Endodermal cell (in vitro differentiated cells): ENCODE measurements at regions not wholly inside any gene's neighbourhood (a gene's known extent, or its start where the extent isn't known, plus 50 kb on each side); places are given as distances from the start of the nearest gene placed in this dataset.

Experiments
- DNase-seq: peaks from one replicate; pipeline ENCODE4 v3.0.0-alpha.2; 2017
- H3K27ac ChIP-seq: 2 replicates; pipeline ENCODE4 v1.5.1; 2013; ENCODE audit warnings: mild to moderate bottlenecking, low read depth, low read length, moderate library complexity
- H3K27me3 ChIP-seq: 2 replicates; pipeline ENCODE4 v1.6.1; 2013; ENCODE audit warnings: mild to moderate bottlenecking, low read length, moderate library complexity; ENCODE audit not compliant: insufficient read depth, control insufficient read depth, poor library complexity, severe bottlenecking
- H3K36me3 ChIP-seq: 2 replicates; pipeline ENCODE4 v1.7.0; 2013; ENCODE audit warnings: mild to moderate bottlenecking, low read length, moderate library complexity; ENCODE audit not compliant: control insufficient read depth, insufficient read depth
- H3K4me1 ChIP-seq: one replicate; pipeline ENCODE4 v1.7.0; 2013; ENCODE audit warnings: low read length; ENCODE audit not compliant: control insufficient read depth, insufficient read depth
- H3K4me3 ChIP-seq: 2 replicates; pipeline ENCODE4 v1.5.1; 2013; ENCODE audit warnings: mild to moderate bottlenecking, low read length, moderate library complexity
- H3K9ac ChIP-seq: 2 replicates; pipeline ENCODE4 v1.6.1; 2013; ENCODE audit warnings: mild to moderate bottlenecking, low read length, moderate library complexity; ENCODE audit not compliant: poor library complexity, severe bottlenecking; ENCODE audit errors: extremely low read depth
- H3K9me3 ChIP-seq: 2 replicates; pipeline ENCODE4 v1.6.1; 2013; ENCODE audit warnings: mild to moderate bottlenecking, low read length, moderate library complexity; ENCODE audit not compliant: control insufficient read depth
- H3K27ac Mint-ChIP-seq: 2 replicates; pipeline ENCODE4 v1.8.0; 2020; ENCODE audit warnings: mixed read lengths
- H3K27me3 Mint-ChIP-seq: 2 replicates; pipeline ENCODE4 v1.8.0; 2021; ENCODE audit warnings: mild to moderate bottlenecking, mixed read lengths; ENCODE audit not compliant: insufficient read depth
- H3K36me3 Mint-ChIP-seq: 2 replicates; pipeline ENCODE4 v1.8.0; 2020; ENCODE audit warnings: low read depth, mixed read lengths
- H3K4me1 Mint-ChIP-seq: 2 replicates; pipeline ENCODE4 v1.8.0; 2020; ENCODE audit warnings: mixed read lengths
- H3K4me3 Mint-ChIP-seq: 2 replicates; pipeline ENCODE4 v1.8.0; 2020; ENCODE audit warnings: mild to moderate bottlenecking, moderate library complexity, mixed read lengths
- H3K9me3 Mint-ChIP-seq: 2 replicates; pipeline ENCODE4 v1.8.0; 2020; ENCODE audit warnings: mild to moderate bottlenecking, mixed read lengths
- WGBS, 2 experiments: methylation state at CpG; one replicate each; pipeline versions ENCODE4 v1.1.5 to v1.1.7; 2013; ENCODE audit warnings: missing lambda C conversion rate in 2 of 2, mixed read lengths in 1 of 2; ENCODE audit not compliant: insufficient coverage in 1 of 2, insufficient read length in 1 of 2; 5-methylcytosine and 5-hydroxymethylcytosine counted together
- TF ChIP-seq, protein P1 (sequence below): fragments of 200-600 bp; sonication (generic); conservative IDR thresholded peaks from 2 replicates; pipeline ENCODE4 v1.5.0; 2021; ENCODE audit warnings: antibody characterized with exemption, mild to moderate bottlenecking

DNA sequence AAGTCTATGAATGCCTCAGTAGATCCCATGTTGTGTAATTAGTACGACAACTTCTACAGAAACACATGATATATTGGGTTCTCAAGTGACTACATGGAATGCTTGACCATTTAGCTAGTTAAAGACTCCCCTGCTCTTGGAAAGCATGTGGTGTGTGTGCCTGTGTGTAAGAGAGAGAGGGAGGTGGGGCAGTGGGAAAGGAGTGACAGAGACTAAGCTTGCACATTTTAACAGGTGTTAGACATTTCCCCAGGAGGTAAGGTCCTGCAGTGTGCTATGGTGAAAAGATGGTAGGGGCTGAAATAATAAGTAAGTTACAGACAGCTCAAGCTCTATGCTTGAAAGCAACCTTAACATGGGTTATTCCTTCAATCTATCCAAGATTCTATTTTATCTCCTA is 241.7 kb upstream of the GHITM start:
- H3K4me3 Mint-ChIP-seq = no peak overlapping the region
- no peak overlapping the region for H3K9ac ChIP-seq
- H3K27ac Mint-ChIP-seq = peak overlapping the region; percentile 13
- no peaks in the 10 kb centered on the region for H3K36me3 ChIP-seq
- H3K4me3 ChIP-seq = peak overlapping the region; percentile 7
- no peak overlapping the region for H3K27ac ChIP-seq
- H3K4me1 Mint-ChIP-seq = peaks cover 17% of the 10 kb centered on the region
- H3K27me3 Mint-ChIP-seq = no peaks in the 10 kb centered on the region
- peaks cover 19% of the 10 kb centered on the region for H3K9me3 Mint-ChIP-seq
- H3K4me1 ChIP-seq = peaks cover 9% of the 10 kb centered on the region
- TF ChIP-seq, protein P1, sequence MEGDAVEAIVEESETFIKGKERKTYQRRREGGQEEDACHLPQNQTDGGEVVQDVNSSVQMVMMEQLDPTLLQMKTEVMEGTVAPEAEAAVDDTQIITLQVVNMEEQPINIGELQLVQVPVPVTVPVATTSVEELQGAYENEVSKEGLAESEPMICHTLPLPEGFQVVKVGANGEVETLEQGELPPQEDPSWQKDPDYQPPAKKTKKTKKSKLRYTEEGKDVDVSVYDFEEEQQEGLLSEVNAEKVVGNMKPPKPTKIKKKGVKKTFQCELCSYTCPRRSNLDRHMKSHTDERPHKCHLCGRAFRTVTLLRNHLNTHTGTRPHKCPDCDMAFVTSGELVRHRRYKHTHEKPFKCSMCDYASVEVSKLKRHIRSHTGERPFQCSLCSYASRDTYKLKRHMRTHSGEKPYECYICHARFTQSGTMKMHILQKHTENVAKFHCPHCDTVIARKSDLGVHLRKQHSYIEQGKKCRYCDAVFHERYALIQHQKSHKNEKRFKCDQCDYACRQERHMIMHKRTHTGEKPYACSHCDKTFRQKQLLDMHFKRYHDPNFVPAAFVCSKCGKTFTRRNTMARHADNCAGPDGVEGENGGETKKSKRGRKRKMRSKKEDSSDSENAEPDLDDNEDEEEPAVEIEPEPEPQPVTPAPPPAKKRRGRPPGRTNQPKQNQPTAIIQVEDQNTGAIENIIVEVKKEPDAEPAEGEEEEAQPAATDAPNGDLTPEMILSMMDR = no peak
- H3K9me3 ChIP-seq = no peaks in the 10 kb centered on the region
- WGBS, 2 experiments = 77 to 83% methylated on average over 1 of the region's 1 CpG
- peak; percentile 72 for DNase-seq
- peaks cover 5% of the 10 kb centered on the region for H3K36me3 Mint-ChIP-seq
- H3K27me3 ChIP-seq = no peaks in the 10 kb centered on the region

DNA sequence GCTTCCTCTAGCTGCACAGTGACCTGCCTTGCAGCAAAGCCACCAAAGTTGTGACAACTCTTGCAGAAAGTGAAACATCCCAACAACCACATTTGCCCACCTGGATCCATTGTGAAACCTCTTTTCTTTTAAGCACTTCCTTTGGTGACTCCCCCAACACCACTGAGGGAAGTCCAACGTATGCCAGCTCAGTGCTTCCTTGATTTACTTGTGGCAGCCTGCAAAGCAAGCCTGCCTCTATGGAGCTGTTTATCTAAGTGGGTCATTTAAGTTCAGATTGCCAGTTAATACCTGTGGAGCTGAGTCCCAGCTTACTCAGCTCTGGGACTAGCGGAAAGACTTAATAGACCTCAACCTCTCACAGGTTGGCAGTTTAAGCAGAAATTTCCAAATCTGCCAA is 230.8 kb upstream of the GHITM start:
- Histone ChIP-seq H3K9me3 (no peaks in the 10 kb centered on the region), H3K4me1 (peaks cover 28% of the 10 kb centered on the region), H3K4me3 (no peak overlapping the region), H3K27me3 (no peaks in the 10 kb centered on the region), H3K27ac (no peak overlapping the region), H3K9ac (no peak overlapping the region), H3K36me3 (no peaks in the 10 kb centered on the region)
- H3K27ac Mint-ChIP-seq = no peak overlapping the region
- H3K27me3 Mint-ChIP-seq = no peaks in the 10 kb centered on the region
- 78 to 89% methylated on average over 2 of the region's 2 CpGs for WGBS, 2 experiments
- no peak overlapping the region for H3K4me3 Mint-ChIP-seq
- no peak for DNase-seq
- no peaks in the 10 kb centered on the region for H3K36me3 Mint-ChIP-seq
- no peaks in the 10 kb centered on the region for H3K9me3 Mint-ChIP-seq
- peaks cover 37% of the 10 kb centered on the region for H3K4me1 Mint-ChIP-seq
- TF ChIP-seq, protein P1 = no peak

DNA sequence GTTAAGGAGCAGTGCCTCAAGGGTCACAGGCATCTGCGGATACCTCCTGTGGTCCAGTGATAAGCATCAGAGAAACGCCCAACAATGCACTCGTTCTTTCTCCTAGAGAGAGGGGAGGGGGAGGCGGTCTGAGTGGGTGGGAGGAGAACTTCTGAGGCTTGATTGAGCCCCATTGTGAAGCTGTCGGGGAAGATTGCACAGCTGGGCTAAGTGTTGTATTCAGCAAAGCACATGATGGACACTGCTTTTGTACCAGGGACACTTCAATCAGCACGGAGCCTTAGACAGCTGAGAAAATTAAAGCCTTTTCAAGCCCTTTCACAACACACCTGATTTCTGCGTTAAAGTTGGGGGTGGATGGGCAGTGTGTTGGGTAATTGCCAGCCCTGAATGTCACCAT is 230.3 kb upstream of the GHITM start:
- Mint-ChIP-seq H3K27me3 (no peaks in the 10 kb centered on the region), H3K4me3 (no peak overlapping the region), H3K4me1 (peaks cover 37% of the 10 kb centered on the region), H3K27ac (no peak overlapping the region), H3K36me3 (no peaks in the 10 kb centered on the region), H3K9me3 (no peaks in the 10 kb centered on the region)
- peak; percentile 74 for DNase-seq
- 52 to 78% methylated on average over 4 to 7 of the region's 7 CpGs for WGBS, 2 experiments
- Histone ChIP-seq H3K27ac (no peak overlapping the region), H3K27me3 (no peaks in the 10 kb centered on the region), H3K9me3 (no peaks in the 10 kb centered on the region), H3K36me3 (no peaks in the 10 kb centered on the region), H3K9ac (no peak overlapping the region), H3K4me3 (peak overlapping the region; percentile 10), H3K4me1 (peaks cover 28% of the 10 kb centered on the region)
- TF ChIP-seq, protein P1 = no peak
